ENCODE measurements at regions not wholly inside any gene's neighbourhood (a gene's known extent, or its start where the extent isn't known, plus 50 kb on each side); places are given as distances from the start of the nearest gene placed in this dataset.

DNA sequence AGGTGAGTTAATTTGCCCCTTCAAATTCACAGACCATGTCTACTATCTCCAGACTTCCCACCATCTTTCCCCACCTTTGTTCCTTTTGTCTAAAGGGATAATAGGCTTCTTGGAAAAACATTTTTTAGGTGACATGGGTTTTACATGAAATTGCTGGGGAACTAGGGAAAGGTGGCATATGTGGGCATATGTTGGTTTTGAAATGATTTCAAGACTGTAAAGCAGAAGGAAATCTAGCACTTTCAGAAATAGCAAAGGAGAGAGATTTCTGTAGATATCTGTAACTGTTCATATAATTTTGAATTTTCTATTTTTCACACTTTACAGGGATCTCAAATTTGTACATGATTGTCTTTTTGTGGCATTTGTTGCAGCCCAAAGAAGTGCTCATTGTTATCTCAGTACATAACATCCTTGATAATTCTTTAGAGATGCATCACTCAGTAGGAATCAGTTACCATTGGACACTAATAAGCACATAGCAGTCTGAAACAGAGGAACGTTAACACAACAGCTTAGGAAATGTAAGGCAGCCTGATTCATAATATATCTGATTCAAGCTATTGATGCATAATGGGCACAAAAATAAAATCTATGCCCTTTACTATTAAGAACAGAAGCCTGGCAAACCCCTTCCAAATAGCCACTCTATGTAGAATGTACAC is 659.7 kb downstream of the CENPC start:
- Histone ChIP-seq H3K9me2 (replicated peaks; ENCODE audit: insufficient read depth, low read length) (no peaks in the 10 kb centered on the region), H3K79me2 (ENCODE audit: insufficient read depth, low read length) (no peaks in the 10 kb centered on the region), H3K9ac (ENCODE audit: low read length) (no peak overlapping the region), H3K9me3 (ENCODE audit: insufficient read depth, low read length) (no peaks in the 10 kb centered on the region), H3K4me3 (ENCODE audit: insufficient read depth, low read length, poor library complexity, severe bottlenecking) (no peak overlapping the region), H3K27ac (ENCODE audit: low read depth, low read length) (no peak overlapping the region), H3K36me3 (ENCODE audit: low read length) (no peaks in the 10 kb centered on the region), H4K20me1 (ENCODE audit: low read depth, low read length) (no peaks in the 10 kb centered on the region), H3K27me3 (ENCODE audit: low read length) (no peaks in the 10 kb centered on the region), H2AFZ (ENCODE audit: low read depth, low read length, severe bottlenecking) (no peak overlapping the region), H3K4me2 (ENCODE audit: low read depth, low read length, poor library complexity, severe bottlenecking) (no peak overlapping the region), H3F3A (ENCODE audit: insufficient read depth) (no peaks in the 10 kb centered on the region)
- TF ChIP-seq CTCF (IDR thresholded peaks at IDR 0.05; ENCODE audit: insufficient read depth, low read length, poor library complexity, severe bottlenecking): no peak
- TF ChIP-seq EZH2phosphoT487 (conservative IDR thresholded peaks at IDR 0.05; ENCODE audit: low read length): no peak

DNA sequence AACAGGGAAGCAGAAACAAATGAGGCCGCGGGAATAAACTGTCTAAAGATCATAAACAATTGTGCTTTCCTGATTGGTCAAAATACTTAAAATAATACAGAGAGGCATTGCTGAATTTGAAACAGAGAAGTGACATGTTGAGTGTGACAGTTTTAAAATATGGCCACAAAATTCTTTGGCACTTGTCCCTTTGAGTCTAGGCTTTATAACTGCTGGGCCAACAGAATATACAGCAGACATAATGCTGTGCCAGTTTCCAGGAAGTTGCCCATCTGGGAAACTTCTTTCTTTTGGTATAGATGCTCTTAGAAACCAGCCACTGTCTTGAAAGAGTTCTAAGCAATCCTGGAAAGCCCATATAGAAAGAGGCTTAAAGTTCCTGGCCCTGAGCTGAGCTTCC is 668.4 kb downstream of the CENPC start:
- no peak overlapping the region for H3K27ac ChIP-seq (ENCODE audit: low read depth, low read length)
- H3K9me3 ChIP-seq (ENCODE audit: insufficient read depth, low read length): no peaks in the 10 kb centered on the region
- H3K9ac ChIP-seq (ENCODE audit: low read length): no peak overlapping the region
- no peak overlapping the region for H3K4me2 ChIP-seq (ENCODE audit: low read depth, low read length, poor library complexity, severe bottlenecking)
- no peak overlapping the region for H3K4me3 ChIP-seq (ENCODE audit: insufficient read depth, low read length, poor library complexity, severe bottlenecking)
- TF ChIP-seq EZH2phosphoT487 (conservative IDR thresholded peaks at IDR 0.05; ENCODE audit: low read length): no peak
- no peak for TF ChIP-seq CTCF (IDR thresholded peaks at IDR 0.05; ENCODE audit: insufficient read depth, low read length, poor library complexity, severe bottlenecking)
- no peaks in the 10 kb centered on the region for H3K36me3 ChIP-seq (ENCODE audit: low read length)
- no peaks in the 10 kb centered on the region for H3K9me2 ChIP-seq (replicated peaks; ENCODE audit: insufficient read depth, low read length)
- H3F3A ChIP-seq (ENCODE audit: insufficient read depth): no peaks in the 10 kb centered on the region
- no peaks in the 10 kb centered on the region for H4K20me1 ChIP-seq (ENCODE audit: low read depth, low read length)
- H3K27me3 ChIP-seq (ENCODE audit: low read length): no peaks in the 10 kb centered on the region
- no peak overlapping the region for H2AFZ ChIP-seq (ENCODE audit: low read depth, low read length, severe bottlenecking)
- no peaks in the 10 kb centered on the region for H3K79me2 ChIP-seq (ENCODE audit: insufficient read depth, low read length)

- Histone ChIP-seq H3K79me2 (ENCODE audit: insufficient read depth, low read length) (no peaks in the 10 kb centered on the region), H3F3A (ENCODE audit: insufficient read depth) (no peaks in the 10 kb centered on the region), H3K9me2 (replicated peaks; ENCODE audit: insufficient read depth, low read length) (no peaks in the 10 kb centered on the region), H3K9ac (ENCODE audit: low read length) (no peak overlapping the region), H3K4me2 (ENCODE audit: low read depth, low read length, poor library complexity, severe bottlenecking) (no peak overlapping the region), H2AFZ (ENCODE audit: low read depth, low read length, severe bottlenecking) (no peak overlapping the region), H4K20me1 (ENCODE audit: low read depth, low read length) (no peaks in the 10 kb centered on the region), H3K36me3 (ENCODE audit: low read length) (no peaks in the 10 kb centered on the region), H3K27ac (ENCODE audit: low read depth, low read length) (no peak overlapping the region), H3K4me3 (ENCODE audit: insufficient read depth, low read length, poor library complexity, severe bottlenecking) (no peak overlapping the region), H3K27me3 (ENCODE audit: low read length) (no peaks in the 10 kb centered on the region), H3K9me3 (ENCODE audit: insufficient read depth, low read length) (no peaks in the 10 kb centered on the region)
- no peak for TF ChIP-seq EZH2phosphoT487 (conservative IDR thresholded peaks at IDR 0.05; ENCODE audit: low read length)
- TF ChIP-seq CTCF (IDR thresholded peaks at IDR 0.05; ENCODE audit: insufficient read depth, low read length, poor library complexity, severe bottlenecking): no peak
Measured at GRCh38 chr4:66872661-66873060, 672.6 kb downstream of the CENPC start.

All from SU-DHL-6 (cell line).